Transverse colon (tissue), 4 donors: ENCODE measurements at regions not wholly inside any gene's neighbourhood (a gene's known extent, or its start where the extent isn't known, plus 50 kb on each side); places are given as distances from the start of the nearest gene placed in this dataset.

Experiments
- DNase-seq: peaks from one replicate; pipeline ENCODE4 v3.0.0-alpha.2; 2019
- H3K27ac ChIP-seq, 4 donors: fragments of 200-600 bp; sonication (generic); 2 replicates each; pipeline ENCODE4 v1.5.1; 2016 to 2018; ENCODE audit warnings: inconsistent platforms in 4 of 4
- H3K27me3 ChIP-seq: fragments of 200-600 bp; sonication (generic); 2 replicates; pipeline ENCODE4 v1.5.1; 2017; ENCODE audit warnings: inconsistent platforms
- H3K36me3 ChIP-seq, 4 donors: fragments of 200-600 bp; sonication (generic); 2 replicates each; pipeline ENCODE4 v1.5.1; 2017 to 2019; ENCODE audit warnings: inconsistent platforms in 4 of 4
- H3K4me1 ChIP-seq, 4 donors: fragments of 200-600 bp; sonication (generic); 2 replicates each; pipeline ENCODE4 v1.5.1; 2017 to 2020; ENCODE audit warnings: inconsistent platforms in 4 of 4
- H3K4me3 ChIP-seq, 4 donors: fragments of 200-600 bp; sonication (generic); 1 replicate in 1 of 4; 2 replicates in 3 of 4; pipeline versions ENCODE4 v1.5.1 to v1.6.1; 2017 to 2019; ENCODE audit warnings: inconsistent platforms in 4 of 4
- H3K9me3 ChIP-seq, 2 donors: fragments of 200-600 bp; sonication (generic); 2 replicates each; pipeline ENCODE4 v1.5.1; 2017 to 2019; ENCODE audit warnings: inconsistent platforms in 2 of 2
- EP300 ChIP-seq: sonication (generic); formaldehyde crosslinking; IDR thresholded peaks from one replicate; pipeline ENCODE4 v1.6.1; 2017; ENCODE audit warnings: antibody characterized with exemption, low read depth
- POLR2A ChIP-seq: fragments of 450-650 bp; IDR thresholded peaks from one replicate; pipeline ENCODE4 v1.6.1; 2016; ENCODE audit warnings: antibody characterized with exemption, mild to moderate bottlenecking, moderate library complexity
- POLR2AphosphoS5 ChIP-seq, 3 donors: sonication (generic); formaldehyde crosslinking; IDR thresholded peaks; one replicate each; pipeline ENCODE4 v1.6.1; 2016; ENCODE audit warnings: antibody characterized with exemption in 3 of 3
- WGBS, 2 donors: methylation state at CpG; one replicate each; pipeline ENCODE4 v1.1.5; 2018; ENCODE audit warnings: low coverage in 1 of 2; 5-methylcytosine and 5-hydroxymethylcytosine counted together
- in situ Hi-C, 4 donors: fragments of 200-750 bp; cut with MboI; loops; one replicate each; pipeline versions ENCODE4 v1.15.0 to v1.15.1; 2017; ENCODE audit warnings: low sequenced_read_pairs in 3 of 4, low pct_ligation_motif_present in 1 of 4, low pct_unique_long_range_greater_than_20kb in 1 of 4
- intact Hi-C: fragments of 100-400 bp; cut with DNase I; formaldehyde crosslinking; loops from one replicate; pipeline ENCODE4 v1.15.1; 2023; ENCODE audit warnings: low total_unique reads
- TF ChIP-seq, protein P1 (sequence below), 5 experiments: fragments of 200-600 bp in 3 of 5; fragments of 450-650 bp in 2 of 5; sonication (generic) in 3 of 5; IDR thresholded peaks; 1 replicate in 2 of 5; 2 replicates in 3 of 5; pipeline ENCODE4 v1.5.1; 2016 to 2017; ENCODE audit warnings: antibody characterized with exemption in 5 of 5, inconsistent platforms in 3 of 5, mild to moderate bottlenecking in 2 of 5, moderate library complexity in 1 of 5

DNA sequence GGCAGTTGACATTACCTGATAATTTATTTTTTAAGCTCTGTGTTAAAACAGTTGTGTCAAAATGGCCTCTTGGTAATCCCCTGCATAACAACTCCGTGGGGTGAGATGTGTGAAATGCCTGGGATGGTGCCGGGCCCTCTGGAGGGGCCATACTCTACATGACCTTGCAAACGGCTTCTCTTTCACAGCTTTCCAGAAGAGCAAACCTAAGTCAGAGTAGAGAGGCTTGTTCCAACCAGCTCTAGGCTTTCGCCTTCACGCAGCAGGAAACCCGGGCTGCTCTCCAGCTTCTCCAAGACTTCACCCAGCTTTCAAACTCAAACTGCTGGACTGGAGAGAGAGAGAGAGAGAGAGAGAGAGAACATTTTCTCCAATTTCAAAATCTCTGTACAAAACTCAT lies 120.1 kb downstream of the SNX18 start:
- TF ChIP-seq, protein P1, sequence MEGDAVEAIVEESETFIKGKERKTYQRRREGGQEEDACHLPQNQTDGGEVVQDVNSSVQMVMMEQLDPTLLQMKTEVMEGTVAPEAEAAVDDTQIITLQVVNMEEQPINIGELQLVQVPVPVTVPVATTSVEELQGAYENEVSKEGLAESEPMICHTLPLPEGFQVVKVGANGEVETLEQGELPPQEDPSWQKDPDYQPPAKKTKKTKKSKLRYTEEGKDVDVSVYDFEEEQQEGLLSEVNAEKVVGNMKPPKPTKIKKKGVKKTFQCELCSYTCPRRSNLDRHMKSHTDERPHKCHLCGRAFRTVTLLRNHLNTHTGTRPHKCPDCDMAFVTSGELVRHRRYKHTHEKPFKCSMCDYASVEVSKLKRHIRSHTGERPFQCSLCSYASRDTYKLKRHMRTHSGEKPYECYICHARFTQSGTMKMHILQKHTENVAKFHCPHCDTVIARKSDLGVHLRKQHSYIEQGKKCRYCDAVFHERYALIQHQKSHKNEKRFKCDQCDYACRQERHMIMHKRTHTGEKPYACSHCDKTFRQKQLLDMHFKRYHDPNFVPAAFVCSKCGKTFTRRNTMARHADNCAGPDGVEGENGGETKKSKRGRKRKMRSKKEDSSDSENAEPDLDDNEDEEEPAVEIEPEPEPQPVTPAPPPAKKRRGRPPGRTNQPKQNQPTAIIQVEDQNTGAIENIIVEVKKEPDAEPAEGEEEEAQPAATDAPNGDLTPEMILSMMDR (IDR thresholded peaks at IDR 0.05): no peak
- TF ChIP-seq POLR2AphosphoS5 (IDR thresholded peaks at IDR 0.05): no peak
- no peak for TF ChIP-seq POLR2A
- H3K9me3 ChIP-seq: no peaks in the 10 kb centered on the region
- H3K36me3 ChIP-seq: no peaks in the 10 kb centered on the region
- intact Hi-C loops (no loop called here), in situ Hi-C loops (no loop called here)
- H3K4me1 ChIP-seq: no peaks in the 10 kb centered on the region
- no peak overlapping the region for H3K27ac ChIP-seq
- H3K27me3 ChIP-seq: no peaks in the 10 kb centered on the region
- DNase-seq: no peak
- H3K4me3 ChIP-seq: no peak overlapping the region
- 71 to 78% methylated on average over 6 of the region's 6 CpGs for WGBS, 2 donors

DNA sequence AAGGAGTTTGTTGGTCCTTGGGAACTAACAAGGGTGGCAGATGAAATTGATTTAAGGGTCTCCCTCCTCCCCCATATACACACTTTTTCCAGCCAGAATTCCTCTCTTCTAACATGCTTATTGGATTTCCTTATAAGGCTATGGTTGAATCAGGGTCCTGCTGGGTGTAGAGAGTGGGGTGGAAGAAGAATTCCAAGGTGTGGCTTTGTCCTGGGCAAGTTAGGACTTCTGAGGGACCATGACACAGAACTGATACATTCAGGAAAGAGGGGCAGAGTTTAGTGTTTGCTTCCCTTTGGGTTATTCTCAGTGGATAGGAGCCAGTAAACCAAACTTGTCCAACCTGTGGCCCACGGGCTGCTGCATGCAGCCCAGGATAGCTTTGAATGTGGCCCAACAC lies 116.5 kb downstream of the SNX18 start:
- no peaks in the 10 kb centered on the region for H3K9me3 ChIP-seq
- peaks cover 0 to 7% (median 2%) of the 10 kb centered on the region in 4 donors for H3K4me1 ChIP-seq
- no peak for DNase-seq
- no peak overlapping the region for H3K4me3 ChIP-seq
- intact Hi-C loops: no loop called here
- TF ChIP-seq POLR2AphosphoS5 (IDR thresholded peaks at IDR 0.05) (no peak), POLR2A (no peak), EP300 (no peak)
- TF ChIP-seq, protein P1 (IDR thresholded peaks at IDR 0.05): no peak
- H3K36me3 ChIP-seq: no peaks in the 10 kb centered on the region
- in situ Hi-C loops: no loop called here
- no peak overlapping the region for H3K27ac ChIP-seq
- WGBS, 2 donors: 67 to 89% methylated on average over 1 of the region's 1 CpG
- no peaks in the 10 kb centered on the region for H3K27me3 ChIP-seq

DNA sequence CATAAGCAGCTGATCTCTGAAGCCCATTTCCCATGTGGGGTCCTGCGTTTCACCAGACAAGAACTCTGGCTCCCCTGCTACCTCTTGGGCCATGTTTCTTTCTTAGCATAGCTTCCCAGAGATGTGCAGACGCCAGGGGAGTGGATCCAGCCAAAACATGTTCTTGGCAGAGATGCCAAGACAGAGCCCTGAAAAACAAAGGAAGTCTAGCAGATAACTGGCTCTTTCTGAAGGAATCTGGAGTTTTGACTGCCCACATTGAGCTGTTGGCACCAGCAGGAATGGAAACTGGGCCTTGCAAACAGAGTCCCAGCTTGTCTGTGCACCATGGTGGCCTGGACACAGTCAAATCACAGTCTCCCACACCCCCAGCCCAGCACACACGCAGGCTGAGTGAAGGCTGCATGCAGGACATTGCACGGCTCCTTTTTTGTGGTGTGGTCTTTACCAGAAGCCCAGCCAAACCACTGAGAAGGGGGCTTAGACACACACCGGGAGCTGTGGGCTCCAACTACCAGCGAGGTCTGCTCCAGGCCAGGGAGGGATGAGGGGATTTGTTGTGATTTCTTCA lies 114.7 kb downstream of the SNX18 start:
- no peaks in the 10 kb centered on the region for H3K27me3 ChIP-seq
- H3K27ac ChIP-seq: peak overlapping the region in 1 of 4 donors; percentile 34
- DNase-seq: no peak
- peaks cover 0 to 7% (median 2%) of the 10 kb centered on the region in 4 donors for H3K4me1 ChIP-seq
- in situ Hi-C loops (no loop called here), intact Hi-C loops (no loop called here)
- WGBS, 2 donors: 87 to 100% methylated on average over 1 to 6 of the region's 6 CpGs
- H3K9me3 ChIP-seq: no peaks in the 10 kb centered on the region
- TF ChIP-seq EP300: no peak
- TF ChIP-seq POLR2AphosphoS5 (IDR thresholded peaks at IDR 0.05): no peak
- TF ChIP-seq, protein P1 (IDR thresholded peaks at IDR 0.05): no peak
- no peak for TF ChIP-seq POLR2A
- no peak overlapping the region for H3K4me3 ChIP-seq
- no peaks in the 10 kb centered on the region for H3K36me3 ChIP-seq

DNA sequence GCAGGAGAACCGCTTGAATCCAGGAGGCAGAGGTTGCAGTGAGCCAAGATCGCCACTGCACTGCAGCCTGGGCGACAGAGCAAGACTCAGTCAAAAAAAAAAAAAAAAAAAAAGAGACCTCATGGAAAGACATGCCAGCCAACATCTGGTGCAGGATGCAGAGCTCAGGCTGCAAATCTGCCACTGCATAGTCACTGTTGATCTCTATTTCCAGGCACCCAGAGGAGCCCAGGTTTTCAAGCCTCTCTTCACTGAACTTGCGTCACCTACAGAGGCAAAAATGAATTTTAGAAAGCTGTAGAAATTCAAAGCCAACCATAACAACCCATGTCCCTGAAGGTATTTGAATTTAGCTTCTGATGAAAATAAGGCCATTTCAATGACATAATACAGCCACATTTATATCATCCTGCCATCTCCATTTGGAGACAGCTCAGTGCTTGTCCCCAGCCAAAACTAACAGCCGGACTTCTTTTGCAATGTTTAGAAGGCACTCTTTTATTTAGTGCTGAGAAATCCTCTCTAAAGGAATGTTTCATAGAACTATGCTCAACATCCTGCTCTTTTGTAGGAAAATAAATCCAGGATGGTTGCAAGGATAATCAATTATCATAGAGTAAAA lies 113.3 kb downstream of the SNX18 start:
- H3K4me1 ChIP-seq: peaks cover 0 to 7% (median 2%) of the 10 kb centered on the region in 4 donors
- TF ChIP-seq POLR2AphosphoS5 (IDR thresholded peaks at IDR 0.05) (peak in 1 of 3 donors; percentile 61), EP300 (no peak)
- no peaks in the 10 kb centered on the region for H3K36me3 ChIP-seq
- no peak overlapping the region for H3K4me3 ChIP-seq
- DNase-seq: no peak
- no peaks in the 10 kb centered on the region for H3K27me3 ChIP-seq
- intact Hi-C loops: no loop called here
- in situ Hi-C loops: no loop called here
- H3K9me3 ChIP-seq: no peaks in the 10 kb centered on the region
- peak overlapping the region in 2 of 4 donors; percentile 11 to 34 for H3K27ac ChIP-seq
- 67 to 79% methylated on average over 1 to 5 of the region's 5 CpGs for WGBS, 2 donors

DNA sequence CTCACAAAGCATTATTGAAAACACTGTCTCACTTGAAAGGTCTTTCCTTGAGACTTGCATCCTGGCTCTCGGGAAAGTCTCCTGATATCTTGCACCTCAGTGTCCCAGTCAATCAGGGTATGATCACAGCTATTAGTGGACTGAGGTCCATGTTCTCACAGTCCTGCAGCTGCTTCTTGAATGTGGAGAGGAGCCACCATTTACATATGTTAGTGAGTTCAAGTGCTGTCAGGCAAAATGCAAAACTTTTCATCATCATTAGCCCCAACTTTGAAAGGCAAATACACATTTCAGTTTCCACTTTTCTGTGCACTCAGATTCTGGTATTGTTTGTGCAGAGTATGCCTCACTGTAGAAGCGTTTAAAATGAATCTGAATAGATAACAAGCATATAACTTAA lies 111.6 kb downstream of the SNX18 start:
- no peaks in the 10 kb centered on the region for H3K36me3 ChIP-seq
- no peak for DNase-seq
- H3K27ac ChIP-seq: no peak overlapping the region
- TF ChIP-seq, protein P1 (IDR thresholded peaks at IDR 0.05): no peak
- no peak for TF ChIP-seq EP300
- no peak for TF ChIP-seq POLR2AphosphoS5 (IDR thresholded peaks at IDR 0.05)
- no peak for TF ChIP-seq POLR2A
- peaks cover 0 to 7% (median 2%) of the 10 kb centered on the region in 4 donors for H3K4me1 ChIP-seq
- no peak overlapping the region for H3K4me3 ChIP-seq
- no peaks in the 10 kb centered on the region for H3K9me3 ChIP-seq
- in situ Hi-C loops (no loop called here), intact Hi-C loops (no loop called here)
- WGBS, 2 donors: 92 to 93% methylated on average over 2 of the region's 2 CpGs
- H3K27me3 ChIP-seq: no peaks in the 10 kb centered on the region
